ENCODE measurements at regions not wholly inside any gene's neighbourhood (a gene's known extent, or its start where the extent isn't known, plus 50 kb on each side); places are given as distances from the start of the nearest gene placed in this dataset.

DNA sequence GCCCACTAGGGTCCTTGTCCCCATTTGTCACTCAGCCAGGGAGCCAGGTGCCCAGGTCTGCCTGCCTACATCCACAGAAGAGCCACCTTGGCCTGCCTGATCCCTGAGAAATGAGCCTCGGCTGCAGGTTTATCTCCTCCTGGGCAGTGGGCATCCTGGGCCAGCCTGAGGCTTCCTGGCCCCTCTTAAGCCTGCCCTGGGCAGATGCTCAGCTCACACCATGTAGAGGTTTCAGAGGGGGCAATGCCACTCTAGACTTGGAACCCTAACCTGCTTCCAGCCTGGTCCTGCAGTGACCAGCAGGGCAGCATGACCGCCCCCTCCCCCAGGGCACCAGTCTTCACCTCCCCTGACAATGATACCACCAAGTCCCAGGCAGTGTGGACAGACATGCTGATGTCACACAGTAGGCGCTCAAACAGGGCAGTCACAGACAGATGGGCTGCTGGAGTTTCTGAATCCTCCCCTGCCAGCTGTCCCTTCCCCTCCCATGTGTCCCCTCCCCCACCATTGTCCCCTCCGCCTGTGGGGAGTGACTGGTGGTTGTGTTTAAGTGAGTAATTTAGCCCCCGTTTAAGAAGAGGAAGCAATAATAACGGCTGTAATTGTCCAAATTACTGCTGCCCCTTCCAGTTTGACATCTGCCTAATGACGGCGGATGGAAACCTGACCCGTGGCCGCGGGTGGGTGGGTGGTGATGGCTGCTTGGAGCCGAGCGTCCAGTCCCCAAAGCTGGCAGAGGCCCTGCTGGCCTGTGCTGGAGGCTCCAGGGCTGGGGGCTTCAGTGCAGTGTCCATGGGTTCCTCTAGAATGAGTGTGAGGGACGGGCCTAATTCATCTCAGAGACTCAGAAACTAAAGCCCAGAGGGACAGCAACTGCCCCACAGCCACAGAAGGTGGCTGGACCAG lies 147.7 kb downstream of the BARX1 start:
- TF ChIP-seq, protein P1, sequence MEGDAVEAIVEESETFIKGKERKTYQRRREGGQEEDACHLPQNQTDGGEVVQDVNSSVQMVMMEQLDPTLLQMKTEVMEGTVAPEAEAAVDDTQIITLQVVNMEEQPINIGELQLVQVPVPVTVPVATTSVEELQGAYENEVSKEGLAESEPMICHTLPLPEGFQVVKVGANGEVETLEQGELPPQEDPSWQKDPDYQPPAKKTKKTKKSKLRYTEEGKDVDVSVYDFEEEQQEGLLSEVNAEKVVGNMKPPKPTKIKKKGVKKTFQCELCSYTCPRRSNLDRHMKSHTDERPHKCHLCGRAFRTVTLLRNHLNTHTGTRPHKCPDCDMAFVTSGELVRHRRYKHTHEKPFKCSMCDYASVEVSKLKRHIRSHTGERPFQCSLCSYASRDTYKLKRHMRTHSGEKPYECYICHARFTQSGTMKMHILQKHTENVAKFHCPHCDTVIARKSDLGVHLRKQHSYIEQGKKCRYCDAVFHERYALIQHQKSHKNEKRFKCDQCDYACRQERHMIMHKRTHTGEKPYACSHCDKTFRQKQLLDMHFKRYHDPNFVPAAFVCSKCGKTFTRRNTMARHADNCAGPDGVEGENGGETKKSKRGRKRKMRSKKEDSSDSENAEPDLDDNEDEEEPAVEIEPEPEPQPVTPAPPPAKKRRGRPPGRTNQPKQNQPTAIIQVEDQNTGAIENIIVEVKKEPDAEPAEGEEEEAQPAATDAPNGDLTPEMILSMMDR (IDR thresholded peaks at IDR 0.05), result no peak
- no peak for TF ChIP-seq EP300 (IDR thresholded peaks at IDR 0.05)
- TF ChIP-seq POLR2A (IDR thresholded peaks at IDR 0.05), result no peak
- no peaks in the 10 kb centered on the region for H3K4me1 ChIP-seq
- no peaks in the 10 kb centered on the region for H3K36me3 ChIP-seq
- no peak overlapping the region for H3K4me3 ChIP-seq
- peaks cover 0 to 36% (median 0%) of the 10 kb centered on the region in 4 donors for H3K9me3 ChIP-seq
- 24% methylated on average over 11 to 13 of the region's 14 CpGs for WGBS, 2 donors
- H3K27ac ChIP-seq, result no peak overlapping the region
- DNase-seq (ENCODE audit: low spot score in 2 of 2), result no peak
- peaks cover 0 to 10% of the 10 kb centered on the region in 2 donors for H3K27me3 ChIP-seq

DNA sequence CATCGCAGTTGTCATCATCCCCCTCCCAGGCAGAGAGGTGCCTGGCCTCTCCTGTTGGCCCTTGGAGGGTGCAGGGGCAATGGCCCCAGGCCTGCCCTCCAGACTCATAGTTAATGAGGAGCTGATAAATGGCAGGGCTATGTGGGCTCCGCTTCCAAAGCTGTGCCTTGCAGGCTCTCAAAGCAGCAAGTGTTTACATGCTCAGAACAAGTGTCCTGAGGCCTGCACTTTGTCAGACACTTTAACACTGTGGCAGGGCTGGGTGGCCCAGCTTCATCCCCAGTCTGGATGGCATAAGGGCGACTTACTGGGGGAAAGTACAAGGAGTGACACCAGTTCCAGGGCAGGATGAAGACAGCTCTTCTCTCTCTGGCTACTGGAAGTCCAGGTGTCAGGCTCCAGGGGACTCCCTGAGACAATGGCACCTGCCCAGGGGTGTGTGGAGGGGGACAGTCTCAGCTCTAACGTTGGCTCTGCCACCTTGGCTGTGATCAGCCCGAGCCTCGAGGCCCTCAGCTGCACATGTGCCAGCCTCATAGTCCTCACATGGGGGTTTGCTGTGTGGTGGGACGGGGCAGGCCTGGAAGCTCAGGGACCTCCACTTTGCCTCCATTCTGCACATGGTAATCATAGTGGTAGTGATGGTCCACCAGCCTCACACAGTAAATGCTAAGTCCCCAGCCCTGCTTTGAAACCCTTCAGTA lies 153.4 kb downstream of the BARX1 start:
- H3K36me3 ChIP-seq, result no peaks in the 10 kb centered on the region
- no peak overlapping the region for H3K4me3 ChIP-seq
- H3K9me3 ChIP-seq, result peaks cover 0 to 42% (median 0%) of the 10 kb centered on the region in 4 donors
- H3K27me3 ChIP-seq, result no peaks in the 10 kb centered on the region
- no peaks in the 10 kb centered on the region for H3K4me1 ChIP-seq
- TF ChIP-seq, protein P1 (IDR thresholded peaks at IDR 0.05), result no peak
- TF ChIP-seq EP300 (IDR thresholded peaks at IDR 0.05) (no peak), POLR2A (IDR thresholded peaks at IDR 0.05) (no peak)
- no peak overlapping the region for H3K27ac ChIP-seq
- no peak for DNase-seq (ENCODE audit: low spot score in 2 of 2)
- 70 to 83% methylated on average over 6 to 7 of the region's 7 CpGs for WGBS, 2 donors

DNA sequence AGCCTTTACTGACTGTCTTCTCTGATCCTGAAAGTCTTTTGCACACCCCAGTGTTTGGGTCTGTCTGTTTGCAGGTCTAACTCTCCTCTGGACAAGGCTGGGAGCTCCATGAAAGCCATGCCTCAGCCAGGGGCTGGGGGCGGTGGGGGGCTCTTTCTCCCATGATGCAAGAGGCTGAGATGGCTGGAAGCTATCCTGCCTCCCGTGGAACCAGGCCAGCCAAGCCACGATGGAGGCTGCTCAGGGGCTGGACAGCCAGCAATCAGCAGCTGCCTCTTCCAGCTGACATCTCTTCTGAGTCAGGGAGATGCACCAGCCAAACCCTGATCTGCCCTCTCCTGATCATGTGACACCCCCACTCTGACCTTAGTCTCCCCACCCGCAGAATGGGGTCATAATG lies 154.0 kb downstream of the BARX1 start:
- no peak overlapping the region for H3K27ac ChIP-seq
- DNase-seq (ENCODE audit: low spot score in 2 of 2), result no peak
- H3K9me3 ChIP-seq, result peaks cover 0 to 40% (median 0%) of the 10 kb centered on the region in 4 donors
- WGBS, 2 donors, result 58 to 70% methylated on average over 3 to 4 of the region's 4 CpGs
- H3K4me3 ChIP-seq, result no peak overlapping the region
- H3K36me3 ChIP-seq, result no peaks in the 10 kb centered on the region
- TF ChIP-seq, protein P1 (IDR thresholded peaks at IDR 0.05), result no peak
- TF ChIP-seq POLR2A (IDR thresholded peaks at IDR 0.05) (no peak), EP300 (IDR thresholded peaks at IDR 0.05) (no peak)
- H3K4me1 ChIP-seq, result no peaks in the 10 kb centered on the region
- H3K27me3 ChIP-seq, result no peaks in the 10 kb centered on the region

DNA sequence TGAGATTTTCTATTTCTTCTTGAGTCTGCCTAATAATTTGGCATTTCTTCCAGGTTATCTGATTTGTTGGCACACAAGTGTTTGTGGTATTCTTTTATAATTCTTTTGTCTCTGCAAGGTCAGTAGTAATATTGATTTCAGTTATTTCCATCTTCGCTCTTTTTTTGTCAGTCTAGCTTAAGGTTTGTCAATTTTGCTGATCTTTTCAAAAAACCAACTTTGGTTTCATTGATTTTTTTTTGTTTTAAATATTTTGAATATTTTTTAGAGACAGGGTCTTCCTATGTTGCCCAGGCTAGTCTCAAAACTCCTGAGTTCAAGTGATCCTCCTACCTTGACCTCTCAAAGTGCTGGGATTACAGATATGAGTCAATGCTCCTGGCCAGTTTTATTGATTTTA lies 162.8 kb downstream of the BARX1 start:
- peaks cover 0 to 29% (median 0%) of the 10 kb centered on the region in 4 donors for H3K9me3 ChIP-seq
- H3K27ac ChIP-seq, result no peak overlapping the region
- 94 to 98% methylated on average over 1 of the region's 1 CpG for WGBS, 2 donors
- H3K27me3 ChIP-seq, result no peaks in the 10 kb centered on the region
- no peaks in the 10 kb centered on the region for H3K4me1 ChIP-seq
- H3K36me3 ChIP-seq, result no peaks in the 10 kb centered on the region
- no peak overlapping the region for H3K4me3 ChIP-seq
- TF ChIP-seq POLR2A (IDR thresholded peaks at IDR 0.05) (no peak), EP300 (IDR thresholded peaks at IDR 0.05) (no peak)
- TF ChIP-seq, protein P1 (IDR thresholded peaks at IDR 0.05), result no peak
- DNase-seq (ENCODE audit: low spot score in 2 of 2), result no peak

DNA sequence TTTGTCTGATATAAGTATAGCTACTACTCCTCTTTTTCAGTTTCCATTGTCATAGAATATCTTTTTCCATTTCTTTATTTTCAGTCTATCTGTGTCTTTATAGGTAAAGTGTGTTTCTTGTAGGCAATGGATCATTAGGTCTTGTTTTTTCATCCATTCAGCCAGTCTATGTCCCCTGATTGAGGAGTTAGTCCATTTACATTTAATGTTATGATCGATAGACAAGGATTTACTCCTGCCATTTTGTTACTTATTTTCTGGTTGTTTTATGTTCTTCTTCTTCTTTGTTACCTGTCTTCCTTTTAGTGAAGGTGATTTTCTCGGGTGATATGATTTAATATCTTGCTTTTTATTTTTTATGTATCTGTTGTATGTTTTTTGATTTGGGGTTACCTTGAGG lies 169.0 kb downstream of the BARX1 start:
- 84 to 86% methylated on average over 2 of the region's 2 CpGs for WGBS, 2 donors
- Histone ChIP-seq H3K27me3 (no peaks in the 10 kb centered on the region), H3K4me3 (no peak overlapping the region), H3K27ac (no peak overlapping the region), H3K9me3 (peaks cover 0 to 50% (median 4%) of the 10 kb centered on the region in 4 donors), H3K36me3 (no peaks in the 10 kb centered on the region), H3K4me1 (no peaks in the 10 kb centered on the region)
- DNase-seq (ENCODE audit: low spot score in 2 of 2), result no peak
- TF ChIP-seq, protein P1 (IDR thresholded peaks at IDR 0.05), result no peak
- TF ChIP-seq EP300 (IDR thresholded peaks at IDR 0.05) (no peak), POLR2A (IDR thresholded peaks at IDR 0.05) (no peak)
